HepG2 (cell line): ENCODE measurements at regions not wholly inside any gene's neighbourhood (a gene's known extent, or its start where the extent isn't known, plus 50 kb on each side); places are given as distances from the start of the nearest gene placed in this dataset.

Experiments
- ATAC-seq: fragments of 200-7000 bp; cut with Tn5 transposase; 3 replicates; pipeline ENCODE4 v1.9.1; 2020; ENCODE audit warnings: mild to moderate bottlenecking, moderate library complexity
- BruUV-seq: library from RNA; stranded (reverse); fragments of 400-500 nt; replicated peaks from 2 replicates; lab custom pipeline; 2021; lab: Mats Ljungman, UMichigan
- CTCF ChIA-PET: fragments of 300-600 bp; formaldehyde crosslinking; extraction: SDS; loops from one replicate; lab custom pipeline; 2021; ENCODE audit warnings: low total read pairs, inconsistent platforms, low intra/inter-chr PET ratio; lab: Yijun Ruan, JAX
- POLR2A ChIA-PET: fragments of 350-600 bp; sonication (Branson Sonifier 250); formaldehyde crosslinking; loops from one replicate; lab custom pipeline; 2020; ENCODE audit warnings: antibody characterized with exemption, inconsistent platforms; lab: Yijun Ruan, JAX
- DNase-seq: peaks from one replicate; pipeline ENCODE4 v3.0.0-alpha.2; 2015; ENCODE audit warnings: low spot score
- FAIRE-seq: peaks from 3 replicates; lab custom pipeline; 2011; peaks lifted over from hg19 to GRCh38; lab: Jason Lieb, UNC
- H2AFZ ChIP-seq: one replicate; pipeline ENCODE4 v1.6.1; 2011; ENCODE audit warnings: low read length, inconsistent platforms
- H3K27ac ChIP-seq: fragments of 300-600 bp; 3 replicates; pipeline ENCODE4 v1.8.0; 2011; ENCODE audit warnings: mixed run types, mild to moderate bottlenecking, mixed read lengths, low read length, inconsistent platforms; ENCODE audit not compliant: insufficient read depth; ENCODE audit errors: extremely low read length
- H3K27me3 ChIP-seq, 2 experiments: fragments of 200-600 bp in 1 of 2; 2 replicates in 1 of 2; 3 replicates in 1 of 2; pipeline versions ENCODE4 v1.6.0 to v1.8.0; 2011; ENCODE audit warnings: low read length in 2 of 2, mild to moderate bottlenecking in 2 of 2, moderate library complexity in 2 of 2, inconsistent platforms in 1 of 2; ENCODE audit not compliant: insufficient read depth in 2 of 2, control insufficient read depth in 1 of 2
- H3K36me3 ChIP-seq, 2 experiments: fragments of 200-600 bp in 1 of 2; replicated peaks in 1 of 2; 2 replicates in 1 of 2; 3 replicates in 1 of 2; pipeline versions ENCODE4 v1.5.1 to v1.8.0; 2011; ENCODE audit warnings: low read length in 2 of 2, inconsistent platforms in 1 of 2; ENCODE audit not compliant: insufficient read depth in 2 of 2, control insufficient read depth in 1 of 2
- H3K4me1 ChIP-seq: 2 replicates; pipeline ENCODE4 v1.5.1; 2012; ENCODE audit warnings: low read length, inconsistent platforms; ENCODE audit not compliant: insufficient read depth
- H3K4me2 ChIP-seq: 2 replicates; pipeline ENCODE4 v1.6.0; 2011; ENCODE audit warnings: low read depth, low read length, inconsistent platforms
- H3K4me3 ChIP-seq, 3 experiments: fragments of 200-600 bp in 1 of 3; sonication (generic), shearing (Covaris generic) in 1 of 3; replicated peaks in 1 of 3; 2 replicates each; pipeline ENCODE4 v1.5.1; 2011 to 2016; ENCODE audit warnings: low read length in 3 of 3, inconsistent platforms in 2 of 3, low read depth in 2 of 3, mild to moderate bottlenecking in 2 of 3, control low read depth in 1 of 3, mixed read lengths in 1 of 3; ENCODE audit not compliant: insufficient read depth in 1 of 3
- H3K79me2 ChIP-seq: one replicate; pipeline ENCODE4 v1.6.1; 2011; ENCODE audit warnings: low read length, inconsistent platforms; ENCODE audit not compliant: insufficient read depth
- H3K9ac ChIP-seq: 2 replicates; pipeline ENCODE4 v1.6.0; 2011; ENCODE audit warnings: mild to moderate bottlenecking, low read depth, low read length, inconsistent platforms; ENCODE audit not compliant: insufficient read depth
- H3K9me3 ChIP-seq: 2 replicates; pipeline ENCODE4 v1.5.1; 2012; ENCODE audit warnings: mild to moderate bottlenecking, low read length
- H4K20me1 ChIP-seq: 2 replicates; pipeline ENCODE4 v1.6.0; 2011; ENCODE audit warnings: inconsistent platforms, mild to moderate bottlenecking, low read length, moderate library complexity; ENCODE audit not compliant: insufficient read depth
- ATF4 ChIP-seq, 2 experiments: fragments of 450-650 bp in 1 of 2; sonication (generic) in 1 of 2; formaldehyde crosslinking; IDR thresholded peaks; 2 replicates each; pipeline versions ENCODE4 v1.5.0 to v1.8.0; 2020 to 2022; ENCODE audit warnings: mild to moderate bottlenecking in 1 of 2, missing genetic modification reagents in 1 of 2
- BATF2 ChIP-seq: sonication (generic); formaldehyde crosslinking; IDR thresholded peaks from 2 replicates; pipeline ENCODE4 v1.8.0; 2022; ENCODE audit warnings: mild to moderate bottlenecking, missing genetic modification reagents, moderate library complexity
- FOXA3 ChIP-seq: IDR thresholded peaks from 2 replicates; pipeline ENCODE4 v1.6.1; 2016; ENCODE audit warnings: missing genetic modification reagents, missing compliant biosample characterization
- JUNB ChIP-seq: sonication (generic); formaldehyde crosslinking; IDR thresholded peaks from 2 replicates; pipeline ENCODE4 v1.8.0; 2022; ENCODE audit warnings: missing genetic modification reagents, mild to moderate bottlenecking, borderline replicate concordance
- LBX2 ChIP-seq: sonication (generic); formaldehyde crosslinking; IDR thresholded peaks from 2 replicates; pipeline ENCODE4 v1.5.0; 2020; ENCODE audit warnings: missing genetic modification reagents, mild to moderate bottlenecking, borderline replicate concordance
- PATZ1 ChIP-seq: sonication (generic); formaldehyde crosslinking; IDR thresholded peaks from 2 replicates; pipeline ENCODE4 v1.4.0; 2020; ENCODE audit warnings: missing genetic modification reagents
- PITX1 ChIP-seq: sonication (generic); formaldehyde crosslinking; IDR thresholded peaks from 2 replicates; pipeline ENCODE4 v1.5.1; 2020; ENCODE audit warnings: mild to moderate bottlenecking, missing genetic modification reagents
- RARA ChIP-seq: IDR thresholded peaks from 2 replicates; pipeline ENCODE4 v1.6.1; 2016; ENCODE audit warnings: missing genetic modification reagents, missing compliant biosample characterization
- ZBTB26 ChIP-seq: IDR thresholded peaks from 2 replicates; pipeline ENCODE4 v1.6.1; 2016; ENCODE audit warnings: missing compliant biosample characterization, missing genetic modification reagents, borderline replicate concordance
- ZFX ChIP-seq: sonication (generic); formaldehyde crosslinking; IDR thresholded peaks from 2 replicates; pipeline ENCODE4 v1.4.0; 2020; ENCODE audit warnings: mild to moderate bottlenecking, low read depth, missing genetic modification reagents, moderate library complexity
- ZNF292 ChIP-seq: sonication (generic); formaldehyde crosslinking; IDR thresholded peaks from 2 replicates; pipeline ENCODE4 v1.8.1; 2022; ENCODE audit warnings: mild to moderate bottlenecking, low read depth, missing genetic modification reagents, borderline replicate concordance
- ZNF34 ChIP-seq: sonication (generic); formaldehyde crosslinking; IDR thresholded peaks from 2 replicates; pipeline ENCODE4 v1.4.0; 2020; ENCODE audit warnings: mild to moderate bottlenecking, missing genetic modification reagents, borderline replicate concordance
- ZNF574 ChIP-seq: sonication (generic); formaldehyde crosslinking; IDR thresholded peaks from 2 replicates; pipeline ENCODE4 v1.4.0; 2020; ENCODE audit warnings: missing genetic modification reagents
- WGBS: methylation state at CpG from one replicate; pipeline ENCODE4 v1.1.6; 2017; ENCODE audit warnings: low lambda C conversion rate; 5-methylcytosine and 5-hydroxymethylcytosine counted together
- in situ Hi-C: cut with HindIII; loops from 2 replicates; pipeline ENCODE4 v1.10.0; 2017; ENCODE audit warnings: low pct_unique_long_range_greater_than_20kb; ENCODE audit not compliant: extremely low pct_ligation_motif_present
- intact Hi-C: fragments of 100-400 bp; cut with micrococcal nuclease; formaldehyde crosslinking; loops from one replicate; pipeline ENCODE4 v1.10.0; 2022; ENCODE audit not compliant: unreplicated experiment

- no peak for TF ChIP-seq JUNB (CRISPR knock-in tag)
- no peak for TF ChIP-seq RARA (CRISPR knock-in tag)
- no peak for TF ChIP-seq ZBTB26 (CRISPR knock-in tag)
- no peak for TF ChIP-seq LBX2 (CRISPR knock-in tag)
- no peak for TF ChIP-seq ZNF574 (CRISPR knock-in tag)
These were observed 601.3 kb upstream of the GHITM start (continued) for GRCh38 chr10:83538047-83538446.

- no peak for ATAC-seq
These were observed 599.6 kb upstream of the GHITM start for GRCh38 chr10:83539528-83540308.

More at GRCh38 chr10:83539528-83540308, 599.6 kb upstream of the GHITM start:
- POLR2A ChIA-PET = no interaction called here
- Histone ChIP-seq H3K27me3 (no peaks in the 10 kb centered on the region), H3K36me3 (no peaks in the 10 kb centered on the region), H3K27ac (no peak overlapping the region), H3K9me3 (peaks cover 76% of the 10 kb centered on the region), H4K20me1 (no peaks in the 10 kb centered on the region), H3K4me1 (no peaks in the 10 kb centered on the region), H3K4me3 (no peak overlapping the region)
- WGBS = 2% methylated on average over 2 of the region's 2 CpGs
- CTCF ChIA-PET = no interaction called here
- BruUV-seq = no TSS peak
- in situ Hi-C loops = no loop called here
- TF ChIP-seq ZNF292 (CRISPR knock-in tag) (no peak), FOXA3 (CRISPR knock-in tag) (no peak), PITX1 (no peak), PATZ1 (CRISPR knock-in tag) (no peak), ATF4 (CRISPR knock-in tag; IDR thresholded peaks at IDR 0.05) (no peak), BATF2 (CRISPR knock-in tag) (no peak), ZNF34 (CRISPR knock-in tag) (no peak), ZFX (CRISPR knock-in tag) (no peak)
- TF ChIP-seq, all 625 proteins: peak for 0
- H2AFZ ChIP-seq = no peak overlapping the region
- intact Hi-C loops = no loop called here
- H3K79me2 ChIP-seq = no peaks in the 10 kb centered on the region
- H3K9ac ChIP-seq = no peak overlapping the region
- DNase-seq (no peak), FAIRE-seq (no peak)
- no peak overlapping the region for H3K4me2 ChIP-seq
